ENCODE measurements at regions not wholly inside any gene's neighbourhood (a gene's known extent, or its start where the extent isn't known, plus 50 kb on each side); places are given as distances from the start of the nearest gene placed in this dataset.

- TF ChIP-seq SMAD3 (CRISPR knock-in tag; IDR thresholded peaks at IDR 0.05; ENCODE audit: borderline replicate concordance) (no peak), NFYB (CRISPR knock-in tag; conservative IDR thresholded peaks at IDR 0.05; ENCODE audit: low read depth) (no peak), ZBTB43 (CRISPR knock-in tag; IDR thresholded peaks at IDR 0.05) (no peak), GABPB1 (CRISPR knock-in tag; IDR thresholded peaks at IDR 0.05) (no peak), CTCF (IDR thresholded peaks at IDR 0.05) (no peak), USF2 (CRISPR knock-in tag; IDR thresholded peaks at IDR 0.05) (no peak), SP1 (CRISPR knock-in tag; conservative IDR thresholded peaks at IDR 0.05) (no peak), USF1 (CRISPR knock-in tag; IDR thresholded peaks at IDR 0.05) (no peak), CREB1 (CRISPR knock-in tag; IDR thresholded peaks at IDR 0.05) (no peak), FOXP1 (CRISPR knock-in tag; IDR thresholded peaks at IDR 0.05; ENCODE audit: borderline replicate concordance) (no peak)
These were observed 200.0 kb downstream of the POLR1F start for GRCh38 chr7:19508821-19509220.
